Esophagus (tissue), 2 donors: ENCODE measurements at regions not wholly inside any gene's neighbourhood (a gene's known extent, or its start where the extent isn't known, plus 50 kb on each side); places are given as distances from the start of the nearest gene placed in this dataset.

Source experiments
- H3K27ac ChIP-seq, 2 donors: one replicate each; pipeline ENCODE4 v1.5.1; 2013; ENCODE audit warnings: low read depth in 2 of 2, mild to moderate bottlenecking in 2 of 2, inconsistent platforms in 1 of 2, low read length in 1 of 2, moderate library complexity in 1 of 2
- H3K27me3 ChIP-seq, 2 donors: one replicate each; pipeline ENCODE4 v1.6.1; 2013; ENCODE audit warnings: low read length in 2 of 2, control low read depth in 1 of 2, mild to moderate bottlenecking in 1 of 2; ENCODE audit not compliant: insufficient read depth in 2 of 2, control insufficient read depth in 1 of 2
- H3K36me3 ChIP-seq, 2 donors: one replicate each; pipeline ENCODE4 v1.6.1; 2013; ENCODE audit warnings: low read length in 1 of 2; ENCODE audit not compliant: control insufficient read depth in 2 of 2, insufficient read depth in 2 of 2
- H3K4me1 ChIP-seq, 2 donors: one replicate each; pipeline ENCODE4 v1.6.1; 2013; ENCODE audit warnings: low read length in 1 of 2; ENCODE audit not compliant: control insufficient read depth in 2 of 2, insufficient read depth in 2 of 2
- H3K4me3 ChIP-seq, 2 donors: one replicate each; pipeline ENCODE4 v1.5.1; 2013; ENCODE audit warnings: low read length in 2 of 2, mild to moderate bottlenecking in 2 of 2, low read depth in 1 of 2, moderate library complexity in 1 of 2
- H3K9me3 ChIP-seq, 2 donors: one replicate each; pipeline ENCODE4 v1.6.1; 2013; ENCODE audit warnings: mild to moderate bottlenecking in 2 of 2, low read depth in 1 of 2, low read length in 1 of 2, moderate library complexity in 1 of 2; ENCODE audit not compliant: control insufficient read depth in 2 of 2, insufficient read depth in 1 of 2
- WGBS, 2 donors: extraction: QIAGEN DNeasy Blood & Tissue Kit; methylation state at CpG; one replicate each; pipeline ENCODE4 v1.1.7; 2013; 5-methylcytosine and 5-hydroxymethylcytosine counted together
- donor health status: healthy with polysubstance abuse.
- donor health status: Bipolar disorder and iron deficiency.

- WGBS, 2 donors: 78 to 80% methylated on average over 11 of the region's 11 CpGs
- Histone ChIP-seq H3K9me3 (no peaks in the 10 kb centered on the region), H3K36me3 (no peaks in the 10 kb centered on the region), H3K27me3 (no peaks in the 10 kb centered on the region), H3K27ac (no peak overlapping the region), H3K4me1 (no peaks in the 10 kb centered on the region), H3K4me3 (no peak overlapping the region)
Observed at GRCh38 chr13:102968572-102969228, 97.5 kb downstream of the SLC10A2 start.

DNA sequence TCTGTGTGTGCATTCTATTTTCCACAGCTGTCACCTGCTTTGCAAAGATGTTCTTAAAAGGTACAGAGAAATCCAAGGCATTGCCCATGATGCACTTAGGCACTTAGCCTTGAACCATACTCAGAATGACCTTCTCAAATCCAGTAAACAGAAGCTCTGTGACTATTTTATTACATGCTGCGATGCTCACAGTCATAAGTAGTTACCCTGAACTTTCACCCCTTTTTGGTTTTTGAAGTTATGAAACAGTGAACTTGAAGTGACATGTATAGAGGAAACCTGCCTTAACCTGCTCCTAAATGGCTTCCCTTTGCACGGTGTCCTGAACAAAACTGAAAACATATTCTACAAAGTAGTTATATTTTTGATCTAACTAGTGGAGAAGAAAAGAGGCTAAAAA lies 100.4 kb downstream of the SLC10A2 start:
- Histone ChIP-seq H3K27ac (no peak overlapping the region), H3K27me3 (no peaks in the 10 kb centered on the region), H3K36me3 (no peaks in the 10 kb centered on the region), H3K4me1 (no peaks in the 10 kb centered on the region), H3K9me3 (no peaks in the 10 kb centered on the region), H3K4me3 (no peak overlapping the region)
- WGBS, 2 donors: 52 to 57% methylated on average over 2 of the region's 2 CpGs

GRCh38 chr13:102962430-102962829 lies 103.8 kb downstream of the SLC10A2 start:
- H3K9me3 ChIP-seq: no peaks in the 10 kb centered on the region
- WGBS, 2 donors: 71 to 76% methylated on average over 2 of the region's 2 CpGs
- H3K4me3 ChIP-seq: no peak overlapping the region
- H3K27ac ChIP-seq: no peak overlapping the region
- H3K36me3 ChIP-seq: no peaks in the 10 kb centered on the region
- no peaks in the 10 kb centered on the region for H3K27me3 ChIP-seq
- no peaks in the 10 kb centered on the region for H3K4me1 ChIP-seq

DNA sequence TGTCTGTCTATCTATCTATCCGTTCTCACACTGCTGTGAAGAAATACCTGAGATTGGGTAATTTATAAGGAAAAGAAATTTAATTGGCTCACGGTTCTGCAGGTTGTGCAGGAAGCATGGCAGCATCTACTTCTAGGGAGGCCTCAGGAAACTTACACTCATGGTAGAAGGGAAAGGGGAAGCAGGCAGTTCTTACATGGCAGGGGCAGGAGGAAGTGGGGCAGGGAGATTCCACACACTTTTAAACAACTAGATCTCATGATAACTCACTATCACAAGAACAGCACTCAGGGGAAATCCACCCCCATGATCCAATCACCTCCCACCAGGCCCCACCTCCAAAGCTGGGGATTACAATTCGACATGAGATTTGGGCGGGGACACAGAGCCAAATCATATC lies 105.3 kb downstream of the SLC10A2 start:
- no peaks in the 10 kb centered on the region for H3K27me3 ChIP-seq
- 84 to 89% methylated on average over 4 of the region's 4 CpGs for WGBS, 2 donors
- H3K4me3 ChIP-seq: no peak overlapping the region
- no peaks in the 10 kb centered on the region for H3K9me3 ChIP-seq
- no peaks in the 10 kb centered on the region for H3K36me3 ChIP-seq
- H3K27ac ChIP-seq: no peak overlapping the region
- H3K4me1 ChIP-seq: no peaks in the 10 kb centered on the region

DNA sequence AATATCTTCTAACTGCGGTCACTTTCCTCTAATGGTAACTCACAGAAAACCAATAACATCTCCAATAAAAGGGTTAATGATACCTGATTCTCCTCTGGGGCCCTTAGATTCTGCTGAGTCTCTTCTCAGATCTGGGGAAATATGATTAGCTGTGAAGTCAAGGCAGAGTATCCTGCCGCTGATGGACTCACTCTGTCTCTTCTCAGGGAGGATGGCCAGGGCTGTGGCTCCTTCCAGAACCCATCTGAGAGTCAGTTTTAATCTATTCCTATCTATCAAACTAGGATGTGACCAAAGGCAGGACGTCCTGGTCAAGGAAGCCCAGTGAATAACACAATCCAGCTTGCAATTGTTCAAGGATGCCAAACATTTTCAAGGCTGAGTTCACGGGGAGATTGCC lies 109.8 kb downstream of the SLC10A2 start:
- no peaks in the 10 kb centered on the region for H3K27me3 ChIP-seq

DNA sequence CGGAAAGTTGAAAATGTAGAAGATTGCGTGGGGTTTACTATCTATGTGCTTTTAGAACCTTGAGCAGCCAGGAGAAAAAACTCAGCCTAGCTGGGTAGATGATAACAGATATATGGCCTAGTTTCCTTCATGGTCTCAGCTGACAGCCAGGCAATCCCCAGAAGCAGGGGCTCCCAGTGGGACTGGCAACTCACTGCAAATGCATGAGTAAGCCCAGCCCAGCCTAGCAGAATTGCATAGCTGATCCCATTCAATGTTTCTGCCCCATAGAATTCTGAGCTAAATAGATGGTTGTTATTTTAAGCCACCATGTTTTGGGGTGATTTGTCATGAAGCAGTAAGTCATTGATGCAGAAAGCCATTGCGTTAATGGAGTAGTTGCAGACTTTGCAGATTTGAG lies 108.5 kb downstream of the ERCC5 start:
- no peaks in the 10 kb centered on the region for H3K36me3 ChIP-seq
- peaks cover 0 to 2% of the 10 kb centered on the region in 2 donors for H3K9me3 ChIP-seq
- WGBS, 2 donors: 84 to 94% methylated on average over 3 of the region's 3 CpGs
- H3K27ac ChIP-seq: no peak overlapping the region
- no peaks in the 10 kb centered on the region for H3K27me3 ChIP-seq
- H3K4me3 ChIP-seq: no peak overlapping the region
- peaks cover 0 to 2% of the 10 kb centered on the region in 2 donors for H3K4me1 ChIP-seq

More for the DNA sequence above, 109.8 kb downstream of the SLC10A2 start:
- Histone ChIP-seq H3K27ac (no peak overlapping the region), H3K36me3 (no peaks in the 10 kb centered on the region), H3K4me1 (peaks cover 0 to 2% of the 10 kb centered on the region in 2 donors), H3K9me3 (peaks cover 0 to 2% of the 10 kb centered on the region in 2 donors), H3K4me3 (no peak overlapping the region)
- 63 to 71% methylated on average over 4 of the region's 4 CpGs for WGBS, 2 donors

DNA sequence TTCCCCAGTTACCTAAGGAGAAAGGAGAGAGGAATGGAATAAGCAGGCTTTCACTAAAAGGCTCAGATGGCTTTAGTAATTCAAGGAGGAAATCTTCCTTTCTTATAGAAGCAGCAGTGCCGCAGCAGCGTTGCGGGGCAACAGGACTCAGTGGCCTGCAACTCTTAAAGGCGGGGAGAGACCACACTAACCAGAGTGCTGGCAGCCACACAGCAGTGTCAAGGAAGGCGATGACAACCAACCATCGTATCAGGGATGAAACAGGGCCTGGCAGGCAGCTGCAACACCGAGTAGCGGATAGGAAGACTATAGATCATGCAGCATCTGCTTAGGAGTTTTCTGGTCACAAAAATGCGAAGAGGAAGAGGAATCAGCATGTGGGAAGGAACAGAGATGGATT lies 106.0 kb downstream of the ERCC5 start:
- H3K9me3 ChIP-seq: peaks cover 0 to 2% of the 10 kb centered on the region in 2 donors
- no peaks in the 10 kb centered on the region for H3K27me3 ChIP-seq
- WGBS, 2 donors: 88 to 94% methylated on average over 9 of the region's 9 CpGs
- H3K4me1 ChIP-seq: peaks cover 0 to 2% of the 10 kb centered on the region in 2 donors
- no peak overlapping the region for H3K4me3 ChIP-seq
- no peak overlapping the region for H3K27ac ChIP-seq
- H3K36me3 ChIP-seq: no peaks in the 10 kb centered on the region

DNA sequence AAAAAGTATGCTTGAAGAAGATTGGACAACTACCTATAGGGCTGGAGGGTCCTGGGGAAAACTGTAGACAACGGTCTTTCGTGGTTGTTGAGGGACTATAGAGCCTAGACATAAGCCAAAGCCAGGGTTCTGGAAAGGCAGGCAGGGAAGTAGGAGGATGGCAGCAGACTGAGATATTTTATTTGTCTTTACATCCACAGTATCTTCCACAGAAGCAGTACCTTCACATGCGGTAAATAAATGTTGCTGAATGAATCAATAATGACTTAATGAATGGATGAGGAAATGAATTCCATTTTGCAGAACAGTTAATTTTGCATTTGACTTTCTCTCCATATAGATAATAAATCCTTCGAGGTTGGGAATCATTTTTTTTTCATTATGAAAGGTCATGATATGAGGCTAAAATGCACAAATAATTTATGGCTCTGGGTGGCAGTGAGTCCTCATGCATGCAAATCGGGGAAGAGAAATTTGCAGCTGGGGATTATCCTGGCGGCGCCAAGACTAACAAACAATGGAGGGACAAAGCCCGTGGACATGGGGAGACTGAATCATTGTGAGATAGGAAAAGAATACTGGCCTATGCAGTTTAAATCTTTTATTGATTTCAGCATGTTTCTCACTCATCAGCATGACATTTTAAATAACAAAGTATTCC lies 102.0 kb downstream of the ERCC5 start:
- peaks cover 0 to 2% of the 10 kb centered on the region in 2 donors for H3K9me3 ChIP-seq
- no peaks in the 10 kb centered on the region for H3K36me3 ChIP-seq
- 42 to 50% methylated on average over 8 of the region's 8 CpGs for WGBS, 2 donors
- no peak overlapping the region for H3K27ac ChIP-seq
- no peaks in the 10 kb centered on the region for H3K4me1 ChIP-seq
- H3K4me3 ChIP-seq: no peak overlapping the region
- H3K27me3 ChIP-seq: no peaks in the 10 kb centered on the region

DNA sequence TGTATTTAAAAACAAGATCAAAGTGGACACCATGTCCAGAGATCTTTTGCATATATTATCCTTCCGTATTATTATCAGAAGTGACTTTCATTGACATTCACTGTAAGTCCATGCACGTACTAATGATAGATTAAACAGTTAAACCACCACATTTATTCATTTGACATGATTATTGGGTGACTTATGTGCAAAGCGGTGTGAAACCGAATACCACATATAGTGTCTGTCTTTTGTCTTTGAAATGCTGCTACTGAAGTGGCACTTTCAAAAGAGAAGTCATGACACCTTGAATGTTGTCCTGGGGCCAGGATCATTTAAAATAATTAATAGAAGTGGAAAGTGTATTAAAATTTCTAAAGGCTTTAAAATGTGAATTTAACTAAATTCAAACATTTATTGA lies 100.1 kb downstream of the ERCC5 start:
- 79 to 82% methylated on average over 4 of the region's 4 CpGs for WGBS, 2 donors
- H3K27ac ChIP-seq: no peak overlapping the region

GRCh38 chr13:102945324-102945815 lies 99.5 kb downstream of the ERCC5 start:
- Histone ChIP-seq H3K9me3 (peaks cover 0 to 4% of the 10 kb centered on the region in 2 donors), H3K27me3 (no peaks in the 10 kb centered on the region), H3K4me1 (no peaks in the 10 kb centered on the region), H3K4me3 (no peak overlapping the region), H3K27ac (no peak overlapping the region), H3K36me3 (no peaks in the 10 kb centered on the region)
- 71 to 72% methylated on average over 7 of the region's 7 CpGs for WGBS, 2 donors

More for the DNA sequence above, 100.1 kb downstream of the ERCC5 start:
- no peaks in the 10 kb centered on the region for H3K27me3 ChIP-seq
- no peaks in the 10 kb centered on the region for H3K36me3 ChIP-seq
- H3K4me3 ChIP-seq: no peak overlapping the region
- no peaks in the 10 kb centered on the region for H3K4me1 ChIP-seq
- peaks cover 0 to 2% of the 10 kb centered on the region in 2 donors for H3K9me3 ChIP-seq
